ENCODE measurements at regions not wholly inside any gene's neighbourhood (a gene's known extent, or its start where the extent isn't known, plus 50 kb on each side); places are given as distances from the start of the nearest gene placed in this dataset.
"Not testable (repeated sequence)": the region's sequence is repeated elsewhere in the genome, so short reads cannot be mapped to it uniquely, and the experiment has no call there.

- not testable (repeated sequence) for H2BK5ac ChIP-seq (ENCODE audit: low read depth, low read length, poor library complexity); H2BK120ac ChIP-seq (ENCODE audit: insufficient read depth, low read length, poor library complexity); H3K27ac ChIP-seq (ENCODE audit: low read depth, low read length); H4K12ac ChIP-seq (ENCODE audit: low read depth, low read length); H3K9me3 ChIP-seq (ENCODE audit: insufficient read depth, low read depth, low read length); H3K9ac ChIP-seq (ENCODE audit: low read length); H3K4me3 ChIP-seq (ENCODE audit: low read depth, low read length); H4K91ac ChIP-seq (ENCODE audit: low read depth, low read length); H3K4me2 ChIP-seq (ENCODE audit: low read length); H4K8ac ChIP-seq (ENCODE audit: low read depth, low read length); H2AK5ac ChIP-seq (ENCODE audit: low read length); H3K18ac ChIP-seq (ENCODE audit: low read length); H3K79me1 ChIP-seq (ENCODE audit: low read length); H3K23ac ChIP-seq (ENCODE audit: low read length); H3K79me2 ChIP-seq (ENCODE audit: control insufficient read depth, insufficient read depth, low read length, poor library complexity); H3K4me1 ChIP-seq (ENCODE audit: control insufficient read depth in 1 of 2, insufficient read depth in 2 of 2, low read length in 2 of 2); H3K14ac ChIP-seq (ENCODE audit: low read length); H2AFZ ChIP-seq (ENCODE audit: insufficient read depth, low read length, poor library complexity); H3K27me3 ChIP-seq (ENCODE audit: insufficient read depth, low read length); H2BK12ac ChIP-seq (ENCODE audit: low read length); H3K4ac ChIP-seq (ENCODE audit: low read depth, low read length); H3K36me3 ChIP-seq (ENCODE audit: control insufficient read depth in 1 of 2, insufficient read depth in 2 of 2, low read length in 2 of 2); DNase-seq
Measured at GRCh38 chr6:71007298-71007697, 50.4 kb upstream of the B3GAT2 start.

GRCh38 chr6:71011871-71012371, 55.1 kb upstream of the B3GAT2 start:
- Histone ChIP-seq H3K27ac (ENCODE audit: low read depth, low read length) (no peak overlapping the region), H3K79me2 (ENCODE audit: control insufficient read depth, insufficient read depth, low read length, poor library complexity) (no peaks in the 10 kb centered on the region), H4K12ac (ENCODE audit: low read depth, low read length) (no peak overlapping the region), H3K36me3 (ENCODE audit: control insufficient read depth in 1 of 2, insufficient read depth in 2 of 2, low read length in 2 of 2) (no peaks in the 10 kb centered on the region), H3K9ac (ENCODE audit: low read length) (no peak overlapping the region), H3K4me1 (ENCODE audit: control insufficient read depth in 1 of 2, insufficient read depth in 2 of 2, low read length in 2 of 2) (no peaks in the 10 kb centered on the region), H3K14ac (ENCODE audit: low read length) (no peak overlapping the region), H2AFZ (ENCODE audit: insufficient read depth, low read length, poor library complexity) (no peak overlapping the region), H2BK5ac (ENCODE audit: low read depth, low read length, poor library complexity) (no peak overlapping the region), H3K9me3 (ENCODE audit: insufficient read depth, low read depth, low read length) (no peaks in the 10 kb centered on the region), H3K4me2 (ENCODE audit: low read length) (no peak overlapping the region), H4K91ac (ENCODE audit: low read depth, low read length) (no peak overlapping the region), H3K23ac (ENCODE audit: low read length) (no peak overlapping the region), H3K18ac (ENCODE audit: low read length) (no peak overlapping the region), H2BK120ac (ENCODE audit: insufficient read depth, low read length, poor library complexity) (no peak overlapping the region), H3K79me1 (ENCODE audit: low read length) (no peaks in the 10 kb centered on the region), H3K4me3 (ENCODE audit: low read depth, low read length) (no peak overlapping the region), H2BK12ac (ENCODE audit: low read length) (no peak overlapping the region), H3K27me3 (ENCODE audit: insufficient read depth, low read length) (no peaks in the 10 kb centered on the region), H4K8ac (ENCODE audit: low read depth, low read length) (no peak overlapping the region), H3K4ac (ENCODE audit: low read depth, low read length) (no peak overlapping the region), H2AK5ac (ENCODE audit: low read length) (no peak overlapping the region)
- WGBS (ENCODE audit: extremely low coverage, insufficient coverage, insufficient read length), result no CpG with 5 or more reads among the region's 1 CpG
- DNase-seq, result no peak

- Histone ChIP-seq H3K27me3 (ENCODE audit: insufficient read depth, low read length) (no peaks in the 10 kb centered on the region), H3K36me3 (ENCODE audit: control insufficient read depth in 1 of 2, insufficient read depth in 2 of 2, low read length in 2 of 2) (no peaks in the 10 kb centered on the region), H2BK5ac (ENCODE audit: low read depth, low read length, poor library complexity) (no peak overlapping the region), H3K9me3 (ENCODE audit: insufficient read depth, low read depth, low read length) (no peaks in the 10 kb centered on the region), H3K4me3 (ENCODE audit: low read depth, low read length) (no peak overlapping the region), H3K4ac (ENCODE audit: low read depth, low read length) (no peak overlapping the region), H4K12ac (ENCODE audit: low read depth, low read length) (no peak overlapping the region), H2AK5ac (ENCODE audit: low read length) (no peak overlapping the region), H3K4me1 (ENCODE audit: control insufficient read depth in 1 of 2, insufficient read depth in 2 of 2, low read length in 2 of 2) (no peaks in the 10 kb centered on the region), H3K18ac (ENCODE audit: low read length) (no peak overlapping the region), H3K79me2 (ENCODE audit: control insufficient read depth, insufficient read depth, low read length, poor library complexity) (no peaks in the 10 kb centered on the region), H4K91ac (ENCODE audit: low read depth, low read length) (no peak overlapping the region), H3K27ac (ENCODE audit: low read depth, low read length) (no peak overlapping the region), H3K14ac (ENCODE audit: low read length) (no peak overlapping the region), H2BK12ac (ENCODE audit: low read length) (no peak overlapping the region), H3K23ac (ENCODE audit: low read length) (no peak overlapping the region), H3K79me1 (ENCODE audit: low read length) (no peaks in the 10 kb centered on the region), H2AFZ (ENCODE audit: insufficient read depth, low read length, poor library complexity) (no peak overlapping the region), H3K4me2 (ENCODE audit: low read length) (no peak overlapping the region), H3K9ac (ENCODE audit: low read length) (no peak overlapping the region), H4K8ac (ENCODE audit: low read depth, low read length) (no peak overlapping the region), H2BK120ac (ENCODE audit: insufficient read depth, low read length, poor library complexity) (no peak overlapping the region)
- no CpG with 5 or more reads among the region's 5 CpGs for WGBS (ENCODE audit: extremely low coverage, insufficient coverage, insufficient read length)
- DNase-seq, result peak in 1 of 2 donors; percentile 77
Measured at GRCh38 chr6:71012866-71013469, 56.1 kb upstream of the B3GAT2 start.

GRCh38 chr6:71015392-71015791, 58.5 kb upstream of the B3GAT2 start:
- no peaks in the 10 kb centered on the region for H3K36me3 ChIP-seq (ENCODE audit: control insufficient read depth in 1 of 2, insufficient read depth in 2 of 2, low read length in 2 of 2)
- DNase-seq, result no peak
- no peak overlapping the region for H3K14ac ChIP-seq (ENCODE audit: low read length)
- H3K79me1 ChIP-seq (ENCODE audit: low read length), result no peaks in the 10 kb centered on the region
- H2AK5ac ChIP-seq (ENCODE audit: low read length), result no peak overlapping the region
- no peak overlapping the region for H2BK120ac ChIP-seq (ENCODE audit: insufficient read depth, low read length, poor library complexity)
- no peak overlapping the region for H3K4me2 ChIP-seq (ENCODE audit: low read length)
- no peak overlapping the region for H2BK5ac ChIP-seq (ENCODE audit: low read depth, low read length, poor library complexity)
- no peak overlapping the region for H3K27ac ChIP-seq (ENCODE audit: low read depth, low read length)
- H3K4me3 ChIP-seq (ENCODE audit: low read depth, low read length), result no peak overlapping the region
- no peak overlapping the region for H3K4ac ChIP-seq (ENCODE audit: low read depth, low read length)
- no peaks in the 10 kb centered on the region for H3K79me2 ChIP-seq (ENCODE audit: control insufficient read depth, insufficient read depth, low read length, poor library complexity)
- H2BK12ac ChIP-seq (ENCODE audit: low read length), result no peak overlapping the region
- H3K18ac ChIP-seq (ENCODE audit: low read length), result no peak overlapping the region
- H3K9ac ChIP-seq (ENCODE audit: low read length), result no peak overlapping the region
- H3K4me1 ChIP-seq (ENCODE audit: control insufficient read depth in 1 of 2, insufficient read depth in 2 of 2, low read length in 2 of 2), result no peaks in the 10 kb centered on the region
- no peak overlapping the region for H4K91ac ChIP-seq (ENCODE audit: low read depth, low read length)
- no peak overlapping the region for H4K8ac ChIP-seq (ENCODE audit: low read depth, low read length)
- H3K9me3 ChIP-seq (ENCODE audit: insufficient read depth, low read depth, low read length), result no peaks in the 10 kb centered on the region
- no peak overlapping the region for H2AFZ ChIP-seq (ENCODE audit: insufficient read depth, low read length, poor library complexity)
- no peaks in the 10 kb centered on the region for H3K27me3 ChIP-seq (ENCODE audit: insufficient read depth, low read length)
- no peak overlapping the region for H4K12ac ChIP-seq (ENCODE audit: low read depth, low read length)
- H3K23ac ChIP-seq (ENCODE audit: low read length), result no peak overlapping the region
